Suprapubic skin (tissue), 4 donors: ENCODE measurements at regions not wholly inside any gene's neighbourhood (a gene's known extent, or its start where the extent isn't known, plus 50 kb on each side); places are given as distances from the start of the nearest gene placed in this dataset.

Experiments used
- CTCF ChIP-seq, 2 donors: fragments of 200-600 bp in 1 of 2; fragments of 450-650 bp in 1 of 2; sonication (generic) in 1 of 2; IDR thresholded peaks; one replicate each; pipeline ENCODE4 v1.5.1; 2016 to 2019; ENCODE audit warnings: antibody characterized with exemption in 2 of 2, mild to moderate bottlenecking in 1 of 2, moderate library complexity in 1 of 2
- EP300 ChIP-seq: sonication (generic); formaldehyde crosslinking; IDR thresholded peaks from one replicate; pipeline ENCODE4 v1.6.1; 2017; ENCODE audit warnings: antibody characterized with exemption
- POLR2A ChIP-seq, 2 donors: fragments of 450-650 bp; IDR thresholded peaks; one replicate each; pipeline ENCODE4 v1.6.1; 2017; ENCODE audit warnings: antibody characterized with exemption in 2 of 2, mild to moderate bottlenecking in 2 of 2, moderate library complexity in 2 of 2
- POLR2AphosphoS5 ChIP-seq, 3 donors: sonication (generic); formaldehyde crosslinking; IDR thresholded peaks; one replicate each; pipeline ENCODE4 v1.6.1; 2017; ENCODE audit warnings: antibody characterized with exemption in 3 of 3

GRCh38 chr2:7722212-7722910 is 805.1 kb downstream of the RNF144A start:
- TF ChIP-seq CTCF (IDR thresholded peaks at IDR 0.05) (no peak), POLR2AphosphoS5 (IDR thresholded peaks at IDR 0.05) (no peak), POLR2A (IDR thresholded peaks at IDR 0.05) (no peak), EP300 (no peak)
